Esophagus (tissue), 2 donors: ENCODE measurements at regions not wholly inside any gene's neighbourhood (a gene's known extent, or its start where the extent isn't known, plus 50 kb on each side); places are given as distances from the start of the nearest gene placed in this dataset.
"Not testable (repeated sequence)": the region's sequence is repeated elsewhere in the genome, so short reads cannot be mapped to it uniquely, and the experiment has no call there.

Experiments
- H3K27ac ChIP-seq, 2 donors: one replicate each; pipeline ENCODE4 v1.5.1; 2013; ENCODE audit warnings: low read depth in 2 of 2, mild to moderate bottlenecking in 2 of 2, inconsistent platforms in 1 of 2, low read length in 1 of 2, moderate library complexity in 1 of 2
- H3K27me3 ChIP-seq, 2 donors: one replicate each; pipeline ENCODE4 v1.6.1; 2013; ENCODE audit warnings: low read length in 2 of 2, control low read depth in 1 of 2, mild to moderate bottlenecking in 1 of 2; ENCODE audit not compliant: insufficient read depth in 2 of 2, control insufficient read depth in 1 of 2
- H3K36me3 ChIP-seq, 2 donors: one replicate each; pipeline ENCODE4 v1.6.1; 2013; ENCODE audit warnings: low read length in 1 of 2; ENCODE audit not compliant: control insufficient read depth in 2 of 2, insufficient read depth in 2 of 2
- H3K4me1 ChIP-seq, 2 donors: one replicate each; pipeline ENCODE4 v1.6.1; 2013; ENCODE audit warnings: low read length in 1 of 2; ENCODE audit not compliant: control insufficient read depth in 2 of 2, insufficient read depth in 2 of 2
- H3K4me3 ChIP-seq, 2 donors: one replicate each; pipeline ENCODE4 v1.5.1; 2013; ENCODE audit warnings: low read length in 2 of 2, mild to moderate bottlenecking in 2 of 2, low read depth in 1 of 2, moderate library complexity in 1 of 2
- H3K9me3 ChIP-seq, 2 donors: one replicate each; pipeline ENCODE4 v1.6.1; 2013; ENCODE audit warnings: mild to moderate bottlenecking in 2 of 2, low read depth in 1 of 2, low read length in 1 of 2, moderate library complexity in 1 of 2; ENCODE audit not compliant: control insufficient read depth in 2 of 2, insufficient read depth in 1 of 2
- WGBS, 2 donors: extraction: QIAGEN DNeasy Blood & Tissue Kit; methylation state at CpG; one replicate each; pipeline ENCODE4 v1.1.7; 2013; 5-methylcytosine and 5-hydroxymethylcytosine counted together
- donor health status: healthy with polysubstance abuse.
- donor health status: Bipolar disorder and iron deficiency.

- no peak overlapping the region for H3K4me3 ChIP-seq
- peaks cover 0 to 3% of the 10 kb centered on the region in 2 donors for H3K27me3 ChIP-seq
- WGBS, 2 donors = 47 to 66% methylated on average over 5 of the region's 5 CpGs
- H3K9me3 ChIP-seq = peaks cover 0 to 2% of the 10 kb centered on the region in 2 donors
- no peaks in the 10 kb centered on the region for H3K36me3 ChIP-seq
- no peaks in the 10 kb centered on the region for H3K4me1 ChIP-seq
- no peak overlapping the region for H3K27ac ChIP-seq
Measured at GRCh38 chrX:56343219-56343618, 111.1 kb downstream of the KLF8 start.

- H3K4me3 ChIP-seq = no peak overlapping the region
- H3K27ac ChIP-seq = no peak overlapping the region
- H3K4me1 ChIP-seq = no peaks in the 10 kb centered on the region
- WGBS, 2 donors = 66 to 70% methylated on average over 5 of the region's 5 CpGs
- peaks cover 0 to 2% of the 10 kb centered on the region in 2 donors for H3K9me3 ChIP-seq
- no peaks in the 10 kb centered on the region for H3K36me3 ChIP-seq
- peaks cover 0 to 3% of the 10 kb centered on the region in 2 donors for H3K27me3 ChIP-seq
Measured at GRCh38 chrX:56343664-56344063, 111.5 kb downstream of the KLF8 start.

GRCh38 chrX:56358145-56358544 lies 126.0 kb downstream of the KLF8 start:
- not testable (repeated sequence) for H3K4me3 ChIP-seq, H3K36me3 ChIP-seq, H3K27me3 ChIP-seq, H3K27ac ChIP-seq, H3K9me3 ChIP-seq, H3K4me1 ChIP-seq
- WGBS, 2 donors = 66 to 68% methylated on average over 4 of the region's 4 CpGs

GRCh38 chrX:56365171-56365570 lies 133.0 kb downstream of the KLF8 start:
- H3K27ac ChIP-seq, H3K36me3 ChIP-seq, H3K27me3 ChIP-seq, H3K9me3 ChIP-seq, H3K4me1 ChIP-seq, H3K4me3 ChIP-seq: not testable (repeated sequence)
- 68 to 75% methylated on average over 2 of the region's 2 CpGs for WGBS, 2 donors

- no peaks in the 10 kb centered on the region for H3K4me1 ChIP-seq
- H3K27me3 ChIP-seq = no peaks in the 10 kb centered on the region
- H3K4me3 ChIP-seq = no peak overlapping the region
- no peaks in the 10 kb centered on the region for H3K36me3 ChIP-seq
- 48 to 61% methylated on average over 9 of the region's 9 CpGs for WGBS, 2 donors
- H3K9me3 ChIP-seq = no peaks in the 10 kb centered on the region
- H3K27ac ChIP-seq = peak overlapping the region in 1 of 2 donors; percentile 35
Measured at GRCh38 chrX:56366901-56367300, 134.7 kb downstream of the KLF8 start.

- no peaks in the 10 kb centered on the region for H3K9me3 ChIP-seq
Measured at GRCh38 chrX:56368962-56369361, 136.8 kb downstream of the KLF8 start.

GRCh38 chrX:56379984-56380780 lies 148.0 kb downstream of the KLF8 start:
- H3K4me3 ChIP-seq, H3K27me3 ChIP-seq, H3K4me1 ChIP-seq, H3K27ac ChIP-seq, H3K9me3 ChIP-seq, H3K36me3 ChIP-seq: not testable (repeated sequence)
- 95 to 96% methylated on average over 33 to 41 of the region's 41 CpGs for WGBS, 2 donors

More at GRCh38 chrX:56368962-56369361, 136.8 kb downstream of the KLF8 start:
- 38 to 50% methylated on average over 1 of the region's 1 CpG for whole genome bisulfite sequencing, 2 donors
- no peak overlapping the region for H3K4me3 ChIP-seq
- no peaks in the 10 kb centered on the region for H3K4me1 ChIP-seq
- H3K27me3 ChIP-seq = no peaks in the 10 kb centered on the region
- no peak overlapping the region for H3K27ac ChIP-seq
- no peaks in the 10 kb centered on the region for H3K36me3 ChIP-seq

- peaks cover 0 to 7% of the 10 kb centered on the region in 2 donors for H3K9me3 ChIP-seq
- H3K4me1 ChIP-seq = no peaks in the 10 kb centered on the region
- no peak overlapping the region for H3K27ac ChIP-seq
- WGBS, 2 donors = 21 to 45% methylated on average over 3 of the region's 3 CpGs
- no peaks in the 10 kb centered on the region for H3K36me3 ChIP-seq
- H3K4me3 ChIP-seq = no peak overlapping the region
- peaks cover 0 to 2% of the 10 kb centered on the region in 2 donors for H3K27me3 ChIP-seq
Measured at GRCh38 chrX:56382278-56382677, 150.1 kb downstream of the KLF8 start.

GRCh38 chrX:56385336-56385735 lies 153.2 kb downstream of the KLF8 start:
- 50 to 57% methylated on average over 1 of the region's 1 CpG for WGBS, 2 donors
- H3K4me3 ChIP-seq = no peak overlapping the region
- peaks cover 0 to 2% of the 10 kb centered on the region in 2 donors for H3K27me3 ChIP-seq
- no peak overlapping the region for H3K27ac ChIP-seq
- H3K9me3 ChIP-seq = peaks cover 0 to 2% of the 10 kb centered on the region in 2 donors
- H3K4me1 ChIP-seq = no peaks in the 10 kb centered on the region
- no peaks in the 10 kb centered on the region for H3K36me3 ChIP-seq

- no peak overlapping the region for H3K27ac ChIP-seq
- H3K27me3 ChIP-seq = peaks cover 0 to 2% of the 10 kb centered on the region in 2 donors
- no peaks in the 10 kb centered on the region for H3K36me3 ChIP-seq
- no peaks in the 10 kb centered on the region for H3K4me1 ChIP-seq
- 50 to 52% methylated on average over 1 of the region's 1 CpG for WGBS, 2 donors
- no peaks in the 10 kb centered on the region for H3K9me3 ChIP-seq
- no peak overlapping the region for H3K4me3 ChIP-seq
Measured at GRCh38 chrX:56385960-56386359, 153.8 kb downstream of the KLF8 start.
